Uterus (tissue), 2 donors: ENCODE measurements at regions not wholly inside any gene's neighbourhood (a gene's known extent, or its start where the extent isn't known, plus 50 kb on each side); places are given as distances from the start of the nearest gene placed in this dataset.

Experiments
- POLR2A ChIP-seq, 2 donors: fragments of 450-650 bp; IDR thresholded peaks; one replicate each; pipeline ENCODE4 v1.6.1; 2016; ENCODE audit warnings: antibody characterized with exemption in 2 of 2, mild to moderate bottlenecking in 1 of 2, moderate library complexity in 1 of 2
- TF ChIP-seq, protein P1 (sequence below), 4 experiments: fragments of 200-600 bp in 2 of 4; fragments of 450-650 bp in 2 of 4; sonication (generic) in 2 of 4; IDR thresholded peaks; one replicate each; pipeline ENCODE4 v1.5.1; 2016 to 2019; ENCODE audit warnings: antibody characterized with exemption in 4 of 4, mild to moderate bottlenecking in 2 of 4, moderate library complexity in 1 of 4

DNA sequence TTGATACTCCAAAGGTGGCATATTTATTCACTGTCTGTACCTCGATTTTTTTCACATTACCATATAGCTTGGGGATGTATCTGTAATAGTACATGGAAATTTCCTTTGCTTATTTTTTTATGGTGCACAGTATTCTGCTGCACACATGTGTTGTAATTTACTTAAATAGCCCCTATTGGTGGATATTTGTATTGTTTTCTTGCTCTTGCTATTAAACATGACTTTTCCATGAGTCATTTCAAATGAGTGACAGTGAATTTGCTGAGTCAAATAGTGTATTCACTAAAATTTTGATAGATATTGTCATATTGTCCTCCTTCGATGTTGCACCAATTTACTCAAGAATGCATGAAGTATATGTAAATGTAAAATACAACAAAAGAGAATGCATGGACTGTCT lies 122.7 kb upstream of the STEAP4 start:
- TF ChIP-seq, protein P1, sequence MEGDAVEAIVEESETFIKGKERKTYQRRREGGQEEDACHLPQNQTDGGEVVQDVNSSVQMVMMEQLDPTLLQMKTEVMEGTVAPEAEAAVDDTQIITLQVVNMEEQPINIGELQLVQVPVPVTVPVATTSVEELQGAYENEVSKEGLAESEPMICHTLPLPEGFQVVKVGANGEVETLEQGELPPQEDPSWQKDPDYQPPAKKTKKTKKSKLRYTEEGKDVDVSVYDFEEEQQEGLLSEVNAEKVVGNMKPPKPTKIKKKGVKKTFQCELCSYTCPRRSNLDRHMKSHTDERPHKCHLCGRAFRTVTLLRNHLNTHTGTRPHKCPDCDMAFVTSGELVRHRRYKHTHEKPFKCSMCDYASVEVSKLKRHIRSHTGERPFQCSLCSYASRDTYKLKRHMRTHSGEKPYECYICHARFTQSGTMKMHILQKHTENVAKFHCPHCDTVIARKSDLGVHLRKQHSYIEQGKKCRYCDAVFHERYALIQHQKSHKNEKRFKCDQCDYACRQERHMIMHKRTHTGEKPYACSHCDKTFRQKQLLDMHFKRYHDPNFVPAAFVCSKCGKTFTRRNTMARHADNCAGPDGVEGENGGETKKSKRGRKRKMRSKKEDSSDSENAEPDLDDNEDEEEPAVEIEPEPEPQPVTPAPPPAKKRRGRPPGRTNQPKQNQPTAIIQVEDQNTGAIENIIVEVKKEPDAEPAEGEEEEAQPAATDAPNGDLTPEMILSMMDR (IDR thresholded peaks at IDR 0.05): no peak
- TF ChIP-seq POLR2A (IDR thresholded peaks at IDR 0.05): no peak
